ENCODE measurements at regions not wholly inside any gene's neighbourhood (a gene's known extent, or its start where the extent isn't known, plus 50 kb on each side); places are given as distances from the start of the nearest gene placed in this dataset.

DNA sequence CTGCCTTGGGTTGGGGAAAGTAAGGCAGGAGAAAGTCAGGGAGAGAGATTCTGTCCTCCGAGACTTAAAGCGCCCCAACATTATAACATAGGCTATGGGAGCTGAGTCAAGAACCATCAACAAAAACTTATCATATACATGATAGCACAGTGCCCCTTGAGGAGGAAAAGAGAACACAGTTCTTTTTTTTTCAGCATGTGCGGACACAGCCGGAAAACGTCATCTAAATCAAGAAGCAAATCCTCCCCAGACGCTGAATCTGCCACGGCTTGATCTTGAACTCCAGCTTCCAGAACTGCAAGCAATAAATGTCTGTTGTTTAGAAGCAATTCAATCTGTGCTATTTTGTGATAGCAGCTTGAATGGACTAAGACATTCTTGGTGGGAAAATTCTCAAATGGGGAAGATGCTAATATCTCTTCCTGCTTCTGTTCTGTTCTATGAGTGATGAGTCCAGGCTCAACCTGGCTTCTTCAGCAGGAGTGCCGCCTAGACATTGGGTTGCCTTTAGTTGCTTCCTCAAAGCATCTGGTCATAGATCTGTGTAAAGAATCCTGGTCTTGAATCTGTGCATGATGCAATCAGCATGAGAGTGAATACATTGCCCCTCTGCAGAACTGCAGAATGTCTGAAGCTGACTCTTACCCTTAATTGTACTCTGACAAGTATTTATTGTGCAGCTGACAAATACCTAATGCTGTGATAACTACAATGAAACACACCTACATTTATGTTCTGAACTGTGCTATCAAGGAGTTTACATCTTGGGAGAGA is 549.8 kb upstream of the PRKX start:
- TF ChIP-seq, protein P1, sequence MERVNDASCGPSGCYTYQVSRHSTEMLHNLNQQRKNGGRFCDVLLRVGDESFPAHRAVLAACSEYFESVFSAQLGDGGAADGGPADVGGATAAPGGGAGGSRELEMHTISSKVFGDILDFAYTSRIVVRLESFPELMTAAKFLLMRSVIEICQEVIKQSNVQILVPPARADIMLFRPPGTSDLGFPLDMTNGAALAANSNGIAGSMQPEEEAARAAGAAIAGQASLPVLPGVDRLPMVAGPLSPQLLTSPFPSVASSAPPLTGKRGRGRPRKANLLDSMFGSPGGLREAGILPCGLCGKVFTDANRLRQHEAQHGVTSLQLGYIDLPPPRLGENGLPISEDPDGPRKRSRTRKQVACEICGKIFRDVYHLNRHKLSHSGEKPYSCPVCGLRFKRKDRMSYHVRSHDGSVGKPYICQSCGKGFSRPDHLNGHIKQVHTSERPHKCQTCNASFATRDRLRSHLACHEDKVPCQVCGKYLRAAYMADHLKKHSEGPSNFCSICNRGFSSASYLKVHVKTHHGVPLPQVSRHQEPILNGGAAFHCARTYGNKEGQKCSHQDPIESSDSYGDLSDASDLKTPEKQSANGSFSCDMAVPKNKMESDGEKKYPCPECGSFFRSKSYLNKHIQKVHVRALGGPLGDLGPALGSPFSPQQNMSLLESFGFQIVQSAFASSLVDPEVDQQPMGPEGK (CRISPR knock-in tag; IDR thresholded peaks at IDR 0.05; ENCODE audit: borderline replicate concordance) = no peak
- TF ChIP-seq ZFP30 (CRISPR knock-in tag; IDR thresholded peaks at IDR 0.05) = no peak
- TF ChIP-seq PPARA (CRISPR knock-in tag; IDR thresholded peaks at IDR 0.05; ENCODE audit: borderline replicate concordance) = no peak
- no peak for TF ChIP-seq TOX (CRISPR knock-in tag; IDR thresholded peaks at IDR 0.05; ENCODE audit: borderline replicate concordance)
- TF ChIP-seq, protein P2, sequence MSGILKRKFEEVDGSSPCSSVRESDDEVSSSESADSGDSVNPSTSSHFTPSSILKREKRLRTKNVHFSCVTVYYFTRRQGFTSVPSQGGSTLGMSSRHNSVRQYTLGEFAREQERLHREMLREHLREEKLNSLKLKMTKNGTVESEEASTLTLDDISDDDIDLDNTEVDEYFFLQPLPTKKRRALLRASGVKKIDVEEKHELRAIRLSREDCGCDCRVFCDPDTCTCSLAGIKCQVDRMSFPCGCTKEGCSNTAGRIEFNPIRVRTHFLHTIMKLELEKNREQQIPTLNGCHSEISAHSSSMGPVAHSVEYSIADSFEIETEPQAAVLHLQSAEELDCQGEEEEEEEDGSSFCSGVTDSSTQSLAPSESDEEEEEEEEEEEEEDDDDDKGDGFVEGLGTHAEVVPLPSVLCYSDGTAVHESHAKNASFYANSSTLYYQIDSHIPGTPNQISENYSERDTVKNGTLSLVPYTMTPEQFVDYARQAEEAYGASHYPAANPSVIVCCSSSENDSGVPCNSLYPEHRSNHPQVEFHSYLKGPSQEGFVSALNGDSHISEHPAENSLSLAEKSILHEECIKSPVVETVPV (CRISPR knock-in tag; IDR thresholded peaks at IDR 0.05) = no peak
- TF ChIP-seq, protein P3, sequence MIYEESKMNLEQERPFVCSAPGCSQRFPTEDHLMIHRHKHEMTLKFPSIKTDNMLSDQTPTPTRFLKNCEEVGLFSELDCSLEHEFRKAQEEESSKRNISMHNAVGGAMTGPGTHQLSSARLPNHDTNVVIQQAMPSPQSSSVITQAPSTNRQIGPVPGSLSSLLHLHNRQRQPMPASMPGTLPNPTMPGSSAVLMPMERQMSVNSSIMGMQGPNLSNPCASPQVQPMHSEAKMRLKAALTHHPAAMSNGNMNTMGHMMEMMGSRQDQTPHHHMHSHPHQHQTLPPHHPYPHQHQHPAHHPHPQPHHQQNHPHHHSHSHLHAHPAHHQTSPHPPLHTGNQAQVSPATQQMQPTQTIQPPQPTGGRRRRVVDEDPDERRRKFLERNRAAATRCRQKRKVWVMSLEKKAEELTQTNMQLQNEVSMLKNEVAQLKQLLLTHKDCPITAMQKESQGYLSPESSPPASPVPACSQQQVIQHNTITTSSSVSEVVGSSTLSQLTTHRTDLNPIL (CRISPR knock-in tag; IDR thresholded peaks at IDR 0.05; ENCODE audit: low read depth) = no peak
- no peak for TF ChIP-seq ZNF70 (CRISPR knock-in tag; IDR thresholded peaks at IDR 0.05)
- TF ChIP-seq ZC3H10 (CRISPR knock-in tag; IDR thresholded peaks at IDR 0.05) = no peak
- no peak for TF ChIP-seq CSDC2 (CRISPR knock-in tag; IDR thresholded peaks at IDR 0.05)
- no peak for TF ChIP-seq SNAI2 (CRISPR knock-in tag; IDR thresholded peaks at IDR 0.05)
- no peak for TF ChIP-seq ISL1 (CRISPR knock-in tag; IDR thresholded peaks at IDR 0.05)
- no peak for TF ChIP-seq GLIS3 (CRISPR knock-in tag; IDR thresholded peaks at IDR 0.05)
- no peak for TF ChIP-seq TCF4 (CRISPR knock-in tag; IDR thresholded peaks at IDR 0.05; ENCODE audit: borderline replicate concordance)
- TF ChIP-seq, protein P4, sequence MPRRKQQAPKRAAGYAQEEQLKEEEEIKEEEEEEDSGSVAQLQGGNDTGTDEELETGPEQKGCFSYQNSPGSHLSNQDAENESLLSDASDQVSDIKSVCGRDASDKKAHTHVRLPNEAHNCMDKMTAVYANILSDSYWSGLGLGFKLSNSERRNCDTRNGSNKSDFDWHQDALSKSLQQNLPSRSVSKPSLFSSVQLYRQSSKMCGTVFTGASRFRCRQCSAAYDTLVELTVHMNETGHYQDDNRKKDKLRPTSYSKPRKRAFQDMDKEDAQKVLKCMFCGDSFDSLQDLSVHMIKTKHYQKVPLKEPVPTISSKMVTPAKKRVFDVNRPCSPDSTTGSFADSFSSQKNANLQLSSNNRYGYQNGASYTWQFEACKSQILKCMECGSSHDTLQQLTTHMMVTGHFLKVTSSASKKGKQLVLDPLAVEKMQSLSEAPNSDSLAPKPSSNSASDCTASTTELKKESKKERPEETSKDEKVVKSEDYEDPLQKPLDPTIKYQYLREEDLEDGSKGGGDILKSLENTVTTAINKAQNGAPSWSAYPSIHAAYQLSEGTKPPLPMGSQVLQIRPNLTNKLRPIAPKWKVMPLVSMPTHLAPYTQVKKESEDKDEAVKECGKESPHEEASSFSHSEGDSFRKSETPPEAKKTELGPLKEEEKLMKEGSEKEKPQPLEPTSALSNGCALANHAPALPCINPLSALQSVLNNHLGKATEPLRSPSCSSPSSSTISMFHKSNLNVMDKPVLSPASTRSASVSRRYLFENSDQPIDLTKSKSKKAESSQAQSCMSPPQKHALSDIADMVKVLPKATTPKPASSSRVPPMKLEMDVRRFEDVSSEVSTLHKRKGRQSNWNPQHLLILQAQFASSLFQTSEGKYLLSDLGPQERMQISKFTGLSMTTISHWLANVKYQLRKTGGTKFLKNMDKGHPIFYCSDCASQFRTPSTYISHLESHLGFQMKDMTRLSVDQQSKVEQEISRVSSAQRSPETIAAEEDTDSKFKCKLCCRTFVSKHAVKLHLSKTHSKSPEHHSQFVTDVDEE (CRISPR knock-in tag; IDR thresholded peaks at IDR 0.05) = no peak
- no peak for ATAC-seq

DNA sequence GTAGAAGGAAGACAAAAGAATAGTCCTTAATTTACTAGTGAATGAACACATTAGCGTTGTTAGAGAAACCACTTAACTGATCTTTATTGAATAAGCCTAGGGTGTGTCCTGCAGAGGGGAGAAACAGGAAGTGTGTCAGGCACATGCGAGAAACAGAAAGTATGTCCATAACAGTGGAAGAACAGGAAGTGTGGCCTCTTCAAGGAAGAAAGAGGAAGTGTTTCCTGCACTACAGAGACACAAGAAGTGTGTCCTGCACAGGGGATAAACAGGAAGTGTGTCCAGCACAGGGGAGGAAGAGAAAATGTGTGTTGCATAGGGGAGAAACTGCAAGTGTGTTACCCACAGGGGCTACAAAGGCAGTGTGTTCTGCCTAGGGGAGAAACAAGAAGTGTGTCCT is 539.6 kb upstream of the PRKX start:
- ATAC-seq = no peak
- TF ChIP-seq PPARA (CRISPR knock-in tag; IDR thresholded peaks at IDR 0.05; ENCODE audit: borderline replicate concordance) (no peak), SNAI2 (CRISPR knock-in tag; IDR thresholded peaks at IDR 0.05) (no peak), ESRRG (CRISPR knock-in tag; IDR thresholded peaks at IDR 0.05) (no peak), ZNF565 (CRISPR knock-in tag; conservative IDR thresholded peaks at IDR 0.05; ENCODE audit: low read depth) (no peak), ZFP3 (CRISPR knock-in tag; IDR thresholded peaks at IDR 0.05) (no peak), TCF4 (CRISPR knock-in tag; IDR thresholded peaks at IDR 0.05; ENCODE audit: borderline replicate concordance) (no peak), TOX (CRISPR knock-in tag; IDR thresholded peaks at IDR 0.05; ENCODE audit: borderline replicate concordance) (no peak), OSR1 (CRISPR knock-in tag; IDR thresholded peaks at IDR 0.05) (no peak), ARNTL (CRISPR knock-in tag; IDR thresholded peaks at IDR 0.05; ENCODE audit: borderline replicate concordance, low read depth) (no peak), ISL1 (CRISPR knock-in tag; IDR thresholded peaks at IDR 0.05) (no peak), ZNF70 (CRISPR knock-in tag; IDR thresholded peaks at IDR 0.05) (no peak), GLIS3 (CRISPR knock-in tag; IDR thresholded peaks at IDR 0.05) (no peak), ZC3H10 (CRISPR knock-in tag; IDR thresholded peaks at IDR 0.05) (no peak), ZFP30 (CRISPR knock-in tag; IDR thresholded peaks at IDR 0.05) (no peak), CSDC2 (CRISPR knock-in tag; IDR thresholded peaks at IDR 0.05) (no peak)
- TF ChIP-seq, protein P3 (CRISPR knock-in tag; IDR thresholded peaks at IDR 0.05; ENCODE audit: low read depth) = no peak
- TF ChIP-seq, protein P5, sequence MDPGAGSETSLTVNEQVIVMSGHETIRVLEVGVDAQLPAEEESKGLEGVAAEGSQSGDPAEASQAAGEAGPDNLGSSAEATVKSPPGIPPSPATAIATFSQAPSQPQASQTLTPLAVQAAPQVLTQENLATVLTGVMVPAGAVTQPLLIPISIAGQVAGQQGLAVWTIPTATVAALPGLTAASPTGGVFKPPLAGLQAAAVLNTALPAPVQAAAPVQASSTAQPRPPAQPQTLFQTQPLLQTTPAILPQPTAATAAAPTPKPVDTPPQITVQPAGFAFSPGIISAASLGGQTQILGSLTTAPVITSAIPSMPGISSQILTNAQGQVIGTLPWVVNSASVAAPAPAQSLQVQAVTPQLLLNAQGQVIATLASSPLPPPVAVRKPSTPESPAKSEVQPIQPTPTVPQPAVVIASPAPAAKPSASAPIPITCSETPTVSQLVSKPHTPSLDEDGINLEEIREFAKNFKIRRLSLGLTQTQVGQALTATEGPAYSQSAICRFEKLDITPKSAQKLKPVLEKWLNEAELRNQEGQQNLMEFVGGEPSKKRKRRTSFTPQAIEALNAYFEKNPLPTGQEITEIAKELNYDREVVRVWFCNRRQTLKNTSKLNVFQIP (CRISPR knock-in tag; IDR thresholded peaks at IDR 0.05; ENCODE audit: borderline replicate concordance, low read depth) = no peak
- TF ChIP-seq, protein P4 (CRISPR knock-in tag; IDR thresholded peaks at IDR 0.05) = no peak
